GM18861 (cell line): ENCODE measurements at regions not wholly inside any gene's neighbourhood (a gene's known extent, or its start where the extent isn't known, plus 50 kb on each side); places are given as distances from the start of the nearest gene placed in this dataset.
"Not testable (repeated sequence)": the region's sequence is repeated elsewhere in the genome, so short reads cannot be mapped to it uniquely, and the experiment has no call there.

Source experiments
- ATAC-seq: cut with Tn5 transposase; IDR thresholded peaks from one replicate; pipeline ENCODE4 v1.9.1; 2021; ENCODE audit not compliant: unreplicated experiment

GRCh38 chr20:29296256-29297230 is 1960.9 kb upstream of the DEFB115 start:
- no peak for ATAC-seq

- ATAC-seq, result no peak
These were observed 1959.8 kb upstream of the DEFB115 start for GRCh38 chr20:29297411-29298270.

GRCh38 chr20:29298271-29298590 is 1959.2 kb upstream of the DEFB115 start:
- no peak for ATAC-seq

- ATAC-seq, result no peak
These were observed 1958.5 kb upstream of the DEFB115 start for GRCh38 chr20:29298759-29299613.

- ATAC-seq, result no peak
These were observed 1957.5 kb upstream of the DEFB115 start for GRCh38 chr20:29299811-29300578.

GRCh38 chr20:29300579-29301551 is 1956.6 kb upstream of the DEFB115 start:
- no peak for ATAC-seq

GRCh38 chr20:29301624-29302259 is 1955.7 kb upstream of the DEFB115 start:
- no peak for ATAC-seq

GRCh38 chr20:29302979-29303644 is 1954.4 kb upstream of the DEFB115 start:
- no peak for ATAC-seq

GRCh38 chr20:29306390-29307072 is 1950.9 kb upstream of the DEFB115 start:
- no peak for ATAC-seq

- ATAC-seq, result not testable (repeated sequence)
These were observed 1950.0 kb upstream of the DEFB115 start for GRCh38 chr20:29307484-29307883.

GRCh38 chr20:29308956-29309355 is 1948.5 kb upstream of the DEFB115 start:
- not testable (repeated sequence) for ATAC-seq

GRCh38 chr20:29309481-29309880 is 1948.0 kb upstream of the DEFB115 start:
- not testable (repeated sequence) for ATAC-seq

GRCh38 chr20:29311046-29311445 is 1946.4 kb upstream of the DEFB115 start:
- not testable (repeated sequence) for ATAC-seq

- ATAC-seq, result not testable (repeated sequence)
These were observed 1944.8 kb upstream of the DEFB115 start for GRCh38 chr20:29312679-29313078.

- ATAC-seq, result no peak
These were observed 1944.0 kb upstream of the DEFB115 start for GRCh38 chr20:29313481-29313880.

- no peak for ATAC-seq
These were observed 1943.2 kb upstream of the DEFB115 start for GRCh38 chr20:29314294-29314693.

GRCh38 chr20:29318871-29319461 is 1938.5 kb upstream of the DEFB115 start:
- no peak for ATAC-seq
